ENCODE measurements at regions not wholly inside any gene's neighbourhood (a gene's known extent, or its start where the extent isn't known, plus 50 kb on each side); places are given as distances from the start of the nearest gene placed in this dataset.

DNA sequence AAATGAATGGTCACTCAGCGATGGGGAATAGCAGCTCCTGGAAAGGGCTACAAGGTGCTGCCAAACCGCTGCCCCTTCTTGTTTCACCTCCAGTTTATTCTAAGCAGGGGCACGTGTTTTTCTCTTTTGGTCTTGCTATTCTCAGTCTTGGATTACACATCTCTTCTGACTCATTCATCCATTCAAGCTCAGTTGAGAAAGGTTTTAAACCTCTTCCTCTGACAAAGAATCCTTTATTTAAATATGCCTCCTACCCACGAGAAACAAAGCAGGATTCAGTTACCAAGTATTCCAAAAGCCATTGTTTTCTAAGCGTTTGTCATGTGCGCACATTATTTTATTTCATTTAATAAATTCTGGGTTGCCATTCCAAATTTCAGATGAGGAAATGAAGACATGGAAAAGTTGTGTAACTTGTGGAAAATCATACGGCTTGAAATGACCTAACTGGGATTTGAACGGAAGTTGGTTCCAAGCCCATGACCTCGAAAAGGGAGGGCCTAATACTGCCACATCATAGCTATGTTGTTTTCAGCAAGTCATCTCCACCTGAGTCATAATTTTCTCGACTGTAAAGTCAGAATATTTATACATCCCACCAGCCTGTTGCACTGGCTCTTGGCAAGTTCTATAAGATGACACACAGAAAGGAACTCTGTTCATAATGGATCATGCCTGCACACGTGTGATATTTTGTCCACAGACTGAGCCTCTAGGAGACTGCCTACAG, 292.0 kb upstream of the SLCO3A1 start:
- no peaks in the 10 kb centered on the region for H3K9me3 ChIP-seq (ENCODE audit: low read depth)
- peak overlapping the region; percentile 77 for H3K9ac ChIP-seq
- in situ Hi-C loops (cut with MboI) = no loop called here
- DNase-seq = peak; percentile 97
- H3K9me2 ChIP-seq (ENCODE audit: insufficient read depth) = no peaks in the 10 kb centered on the region
- H3K36me3 ChIP-seq (ENCODE audit: low read depth) = no peaks in the 10 kb centered on the region
- WGBS, 2 experiments (ENCODE audit: low coverage in 1 of 2, low lambda C conversion rate in 2 of 2, missing lambda C conversion rate in 2 of 2) = 1% methylated on average over 11 of the region's 11 CpGs
- peak overlapping the region; percentile 97 for H3K27ac ChIP-seq
- peak overlapping the region; percentile 78 for H3K4me2 ChIP-seq (ENCODE audit: unreplicated experiment)
- H3K27me3 ChIP-seq (replicated peaks; ENCODE audit: insufficient read depth) = no peaks in the 10 kb centered on the region
- TF ChIP-seq EZH2 (IDR thresholded peaks at IDR 0.05; ENCODE audit: insufficient read depth, poor library complexity, severe bottlenecking) = no peak
- TF ChIP-seq EZH2phosphoT487 (IDR thresholded peaks at IDR 0.05; ENCODE audit: insufficient read depth, low read depth) = no peak
- peak overlapping the region; percentile 57 for H2AFZ ChIP-seq
- H3F3A ChIP-seq (ENCODE audit: insufficient read depth) = peaks cover 26% of the 10 kb centered on the region
- H4K20me1 ChIP-seq (ENCODE audit: insufficient read depth) = no peaks in the 10 kb centered on the region
- no peaks in the 10 kb centered on the region for H3K79me2 ChIP-seq (ENCODE audit: insufficient read depth)
- peak overlapping the region; percentile 57 for H3K4me3 ChIP-seq
- H3K4me1 ChIP-seq (ENCODE audit: insufficient read depth) = peaks cover 17% of the 10 kb centered on the region

DNA sequence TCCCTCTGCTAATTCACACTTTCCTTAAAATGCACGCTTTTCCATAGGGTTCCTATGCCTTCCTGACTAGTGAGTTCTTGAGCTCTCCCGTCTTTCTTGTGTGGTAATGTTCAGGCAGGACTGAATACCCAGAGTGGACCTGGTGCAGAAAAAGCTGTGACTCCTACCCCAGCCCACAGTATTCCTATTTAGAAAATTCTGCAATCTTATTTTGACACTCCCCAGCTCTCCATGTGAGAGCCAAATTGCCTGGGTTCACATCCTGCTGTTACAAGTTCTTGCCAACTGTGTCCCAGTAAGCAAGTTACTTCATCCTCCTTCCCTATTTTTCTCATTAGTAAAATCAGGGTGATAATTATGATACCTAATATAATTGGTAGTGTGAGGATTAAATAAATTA, 290.8 kb upstream of the SLCO3A1 start:
- Histone ChIP-seq H3K36me3 (ENCODE audit: low read depth) (no peaks in the 10 kb centered on the region), H3K27ac (no peak overlapping the region), H3K79me2 (ENCODE audit: insufficient read depth) (no peaks in the 10 kb centered on the region), H2AFZ (no peak overlapping the region), H3K4me2 (ENCODE audit: unreplicated experiment) (no peak overlapping the region), H3K9me3 (ENCODE audit: low read depth) (no peaks in the 10 kb centered on the region), H3K4me3 (no peak overlapping the region), H3F3A (ENCODE audit: insufficient read depth) (peaks cover 26% of the 10 kb centered on the region), H3K9me2 (ENCODE audit: insufficient read depth) (no peaks in the 10 kb centered on the region), H3K9ac (no peak overlapping the region), H3K4me1 (ENCODE audit: insufficient read depth) (peaks cover 17% of the 10 kb centered on the region), H3K27me3 (replicated peaks; ENCODE audit: insufficient read depth) (no peaks in the 10 kb centered on the region), H4K20me1 (ENCODE audit: insufficient read depth) (no peaks in the 10 kb centered on the region)
- DNase-seq = no peak
- no peak for TF ChIP-seq EZH2 (IDR thresholded peaks at IDR 0.05; ENCODE audit: insufficient read depth, poor library complexity, severe bottlenecking)
- no peak for TF ChIP-seq EZH2phosphoT487 (IDR thresholded peaks at IDR 0.05; ENCODE audit: insufficient read depth, low read depth)
- WGBS, 2 experiments (ENCODE audit: low coverage in 1 of 2, low lambda C conversion rate in 2 of 2, missing lambda C conversion rate in 2 of 2) = 72 to 78% methylated on average over 2 of the region's 2 CpGs
- in situ Hi-C loops (cut with MboI) = no loop called here

DNA sequence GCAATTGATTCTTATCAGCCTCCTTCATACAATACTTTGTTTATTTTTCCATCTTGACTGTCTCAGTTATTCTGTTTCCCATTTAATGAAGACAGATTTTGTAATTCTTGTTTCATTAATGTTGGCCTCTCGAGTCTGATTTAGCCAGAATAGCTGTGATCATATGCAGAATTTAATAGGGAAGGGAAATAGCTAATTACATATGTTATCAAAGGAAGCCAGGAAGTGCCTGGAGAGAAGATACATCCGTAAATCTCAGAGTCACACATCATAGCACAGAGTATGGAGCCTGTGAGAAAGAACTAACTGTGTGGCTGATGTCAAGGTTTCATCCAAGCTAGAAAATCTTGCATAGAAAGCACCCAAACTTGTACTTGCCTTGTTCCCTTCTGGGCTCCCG, 288.9 kb upstream of the SLCO3A1 start:
- Histone ChIP-seq H2AFZ (no peak overlapping the region), H3K9ac (no peak overlapping the region), H3K27me3 (replicated peaks; ENCODE audit: insufficient read depth) (peaks cover 15% of the 10 kb centered on the region; the same call in 1 of the 2 replicates), H3K9me3 (ENCODE audit: low read depth) (no peaks in the 10 kb centered on the region), H3F3A (ENCODE audit: insufficient read depth) (peaks cover 26% of the 10 kb centered on the region), H3K4me2 (ENCODE audit: unreplicated experiment) (no peak overlapping the region), H3K4me1 (ENCODE audit: insufficient read depth) (peaks cover 17% of the 10 kb centered on the region), H3K36me3 (ENCODE audit: low read depth) (no peaks in the 10 kb centered on the region), H3K9me2 (ENCODE audit: insufficient read depth) (no peaks in the 10 kb centered on the region), H3K27ac (no peak overlapping the region), H3K4me3 (no peak overlapping the region), H4K20me1 (ENCODE audit: insufficient read depth) (no peaks in the 10 kb centered on the region), H3K79me2 (ENCODE audit: insufficient read depth) (no peaks in the 10 kb centered on the region)
- WGBS, 2 experiments (ENCODE audit: low coverage in 1 of 2, low lambda C conversion rate in 2 of 2, missing lambda C conversion rate in 2 of 2) = 76 to 89% methylated on average over 3 of the region's 3 CpGs
- in situ Hi-C loops (cut with MboI) = no loop called here
- no peak for DNase-seq
- TF ChIP-seq EZH2 (IDR thresholded peaks at IDR 0.05; ENCODE audit: insufficient read depth, poor library complexity, severe bottlenecking) = no peak
- TF ChIP-seq EZH2phosphoT487 (IDR thresholded peaks at IDR 0.05; ENCODE audit: insufficient read depth, low read depth) = no peak

DNA sequence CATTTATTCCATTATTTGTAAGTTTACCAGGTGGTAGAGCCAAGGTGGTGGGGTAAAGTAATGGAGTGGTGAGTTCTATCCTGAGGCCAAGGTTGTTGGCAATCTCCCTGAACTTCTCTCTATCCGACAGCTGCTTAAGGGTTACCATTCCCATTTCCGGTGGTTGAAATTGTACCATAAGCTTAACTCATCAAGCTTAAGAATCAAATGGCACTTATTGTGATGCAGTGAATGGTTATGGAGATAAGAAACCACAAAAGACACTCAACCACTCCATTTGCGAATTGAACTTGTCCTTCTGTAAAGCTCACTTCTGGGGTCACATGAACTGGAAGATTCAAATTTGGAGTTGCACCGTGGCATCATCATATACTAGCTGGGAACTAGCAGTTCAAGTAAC, 287.4 kb upstream of the SLCO3A1 start:
- no peak overlapping the region for H2AFZ ChIP-seq
- WGBS, 2 experiments (ENCODE audit: low coverage in 1 of 2, low lambda C conversion rate in 2 of 2, missing lambda C conversion rate in 2 of 2) = 63 to 75% methylated on average over 4 of the region's 4 CpGs

More for the DNA sequence above, 287.4 kb upstream of the SLCO3A1 start:
- peaks cover 13% of the 10 kb centered on the region for H3F3A ChIP-seq (ENCODE audit: insufficient read depth)
- H4K20me1 ChIP-seq (ENCODE audit: insufficient read depth) = no peaks in the 10 kb centered on the region
- no peaks in the 10 kb centered on the region for H3K79me2 ChIP-seq (ENCODE audit: insufficient read depth)
- H3K9ac ChIP-seq = no peak overlapping the region
- DNase-seq = no peak
- no peak for TF ChIP-seq EZH2phosphoT487 (IDR thresholded peaks at IDR 0.05; ENCODE audit: insufficient read depth, low read depth)
- no peak for TF ChIP-seq EZH2 (IDR thresholded peaks at IDR 0.05; ENCODE audit: insufficient read depth, poor library complexity, severe bottlenecking)
- no peaks in the 10 kb centered on the region for H3K9me2 ChIP-seq (ENCODE audit: insufficient read depth)
- no peak overlapping the region for H3K4me2 ChIP-seq (ENCODE audit: unreplicated experiment)
- H3K4me3 ChIP-seq = no peak overlapping the region
- H3K27me3 ChIP-seq (replicated peaks; ENCODE audit: insufficient read depth) = peaks cover 20% of the 10 kb centered on the region; the same call in 1 of the 2 replicates
- H3K27ac ChIP-seq = no peak overlapping the region
- no peaks in the 10 kb centered on the region for H3K9me3 ChIP-seq (ENCODE audit: low read depth)
- no peaks in the 10 kb centered on the region for H3K36me3 ChIP-seq (ENCODE audit: low read depth)
- in situ Hi-C loops (cut with MboI) = no loop called here
- peaks cover 10% of the 10 kb centered on the region for H3K4me1 ChIP-seq (ENCODE audit: insufficient read depth)
